ENCODE measurements at regions not wholly inside any gene's neighbourhood (a gene's known extent, or its start where the extent isn't known, plus 50 kb on each side); places are given as distances from the start of the nearest gene placed in this dataset.
A peak's percentile ranks its signal among the peaks of the same experiment; 100 is the strongest.

DNA sequence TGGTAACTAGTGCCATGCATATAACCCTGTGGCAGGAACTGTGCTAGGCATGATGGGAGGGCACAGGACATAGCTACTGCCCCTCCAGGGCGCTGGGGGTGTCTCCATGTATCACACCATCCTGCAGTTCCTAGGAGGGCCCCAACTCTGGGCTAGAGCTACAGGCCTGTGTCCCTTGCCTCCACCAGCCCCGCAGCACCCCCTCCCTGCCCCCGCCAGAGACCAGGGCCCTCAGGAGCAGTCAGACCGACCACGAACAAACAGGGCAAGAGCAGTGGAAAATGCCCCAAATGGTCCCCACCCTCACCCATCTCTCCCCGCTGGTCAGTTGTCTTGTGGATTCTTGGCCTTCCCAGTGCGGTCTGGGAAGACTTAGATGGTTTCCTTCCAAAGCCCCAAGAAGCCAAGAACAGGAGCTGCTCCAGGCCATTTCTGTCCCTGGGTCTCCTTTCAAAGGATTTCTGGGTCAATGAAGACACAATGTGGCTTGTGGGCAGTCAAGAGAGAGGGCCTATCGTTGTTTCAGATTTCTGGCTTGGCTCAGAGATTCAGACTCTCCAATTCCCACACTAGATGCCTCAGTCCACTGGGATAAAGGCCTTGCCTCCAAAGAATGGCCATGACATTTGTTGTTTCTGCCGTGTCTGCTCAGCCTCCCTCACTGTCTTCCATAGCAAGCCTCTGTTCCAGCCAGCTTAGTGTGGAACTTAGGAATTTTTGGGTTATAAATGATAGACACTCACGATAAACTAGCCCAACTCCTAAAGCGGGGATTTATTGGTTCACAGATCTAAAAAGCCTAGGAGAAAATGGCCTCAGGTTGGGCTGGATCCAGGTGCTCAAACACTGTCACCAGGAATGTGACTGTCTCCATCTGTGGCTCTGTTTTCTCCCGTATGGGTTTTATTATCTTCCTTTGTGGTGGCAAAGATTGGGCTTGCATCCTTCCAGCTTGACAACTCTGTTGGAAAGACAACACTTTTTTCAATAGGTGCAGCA lies 80.6 kb downstream of the LSM3 start:
- H3K27me3 ChIP-seq (ENCODE audit: control insufficient read depth, insufficient read depth, low read length): no peaks in the 10 kb centered on the region

More for the DNA sequence above, 80.6 kb downstream of the LSM3 start:
- Histone ChIP-seq H2AK5ac (ENCODE audit: low read depth, low read length) (peak overlapping the region; percentile 31; the same call in 1 of the 2 replicates), H4K8ac (ENCODE audit: low read depth in 2 of 2, low read length in 2 of 2) (no peak overlapping the region), H4K5ac (ENCODE audit: low read depth, low read length) (no peak overlapping the region; the same call in 1 of the 2 replicates), H3K14ac (replicated peaks; ENCODE audit: low read depth, low read length) (no peak overlapping the region), H3K4me3 (ENCODE audit: insufficient read depth, low read depth, low read length) (no peak overlapping the region), H3K9ac (ENCODE audit: low read depth, low read length) (no peak overlapping the region), H3K4me2 (ENCODE audit: low read depth, low read length) (no peak overlapping the region), H2BK20ac (ENCODE audit: low read depth, low read length) (peak overlapping the region; percentile 66), H3K4me1 (ENCODE audit: control insufficient read depth, insufficient read depth, low read length) (peaks cover 13% of the 10 kb centered on the region), H3K18ac (ENCODE audit: low read depth, low read length) (peak overlapping the region; percentile 16; the same call in 1 of the 2 replicates), H3K9me3 (ENCODE audit: control insufficient read depth, insufficient read depth, low read length) (no peaks in the 10 kb centered on the region), H3K27ac (ENCODE audit: insufficient read depth, low read length) (no peak overlapping the region), H2AFZ (replicated peaks; ENCODE audit: low read length, poor library complexity) (no peak overlapping the region), H4K91ac (ENCODE audit: insufficient read depth, low read depth, low read length) (peak overlapping the region; percentile 64), H3K4ac (ENCODE audit: low read depth, low read length) (peak overlapping the region; percentile 43), H3K36me3 (ENCODE audit: control insufficient read depth, insufficient read depth, low read length) (no peaks in the 10 kb centered on the region), H2BK15ac (ENCODE audit: low read depth, low read length) (peak overlapping the region; percentile 15; the same call in 2 of the 3 replicates), H3K23ac (ENCODE audit: low read depth, low read length) (no peak overlapping the region), H2AK9ac (replicated peaks; ENCODE audit: low read depth, low read length, poor library complexity) (no peak overlapping the region), H3K56ac (ENCODE audit: extremely low read depth, insufficient read depth, low read length) (no peak overlapping the region), H4K20me1 (ENCODE audit: insufficient read depth, low read length) (no peaks in the 10 kb centered on the region), H3K9me1 (ENCODE audit: insufficient read depth, low read length) (peaks cover 11% of the 10 kb centered on the region; the same call in 1 of the 2 replicates), H2BK120ac (ENCODE audit: low read depth, low read length) (peak overlapping the region; percentile 88), H2BK5ac (ENCODE audit: low read depth, low read length, poor library complexity, severe bottlenecking) (no peak overlapping the region), H3K79me1 (ENCODE audit: low read depth in 1 of 2, low read length in 2 of 2) (no peaks in the 10 kb centered on the region)
- in situ Hi-C loops (cut with MboI; ENCODE audit: low sequenced_read_pairs): no loop called here
- no peak for ATAC-seq (ENCODE audit: low read depth)
- no peak for TF ChIP-seq BHLHE40 (IDR thresholded peaks at IDR 0.05; ENCODE audit: low read depth, low read length)
- intact Hi-C loops (cut with micrococcal nuclease): no loop called here
- BruUV-seq (replicated peaks): no TSS peak
- 80% methylated on average over 1 of the region's 12 CpGs; no CpG with 5 or more reads in 1 of the 2 experiments for WGBS, 2 experiments (ENCODE audit: extremely low coverage in 2 of 2, insufficient read length in 1 of 2)
- CTCF ChIA-PET: interaction anchor here (4.4 kb wide), 1 partner anchor 56 kb away, joined by 28 read pairs; no protein-coding TSS in a partner anchor
- DNase-seq: no peak
- dilution Hi-C loops (cut with HindIII; ENCODE audit: low sequenced_read_pairs, unreplicated experiment): no loop called here
- POLR2A ChIA-PET (ENCODE audit: unreplicated experiment): no interaction called here
